ENCODE measurements at regions not wholly inside any gene's neighbourhood (a gene's known extent, or its start where the extent isn't known, plus 50 kb on each side); places are given as distances from the start of the nearest gene placed in this dataset.

GRCh38 chrX:116342903-116343302 lies 93.5 kb upstream of the SLC6A14 start:
- TF ChIP-seq POLR2A (IDR thresholded peaks at IDR 0.05) (no peak), CTCF (IDR thresholded peaks at IDR 0.05) (no peak), POLR2AphosphoS5 (IDR thresholded peaks at IDR 0.05; ENCODE audit: insufficient read depth in 1 of 2, low read depth in 1 of 2) (no peak)

Data from vagina (tissue), 2 donors.